Esophagus muscularis mucosa (tissue), 4 donors: ENCODE measurements at regions not wholly inside any gene's neighbourhood (a gene's known extent, or its start where the extent isn't known, plus 50 kb on each side); places are given as distances from the start of the nearest gene placed in this dataset.

ENCODE experiments used
- DNase-seq: peaks from one replicate; pipeline ENCODE4 v3.0.0-alpha.2; 2017; ENCODE audit errors: extremely low spot score
- H3K27ac ChIP-seq, 4 donors: fragments of 200-600 bp; sonication (generic); replicated peaks in 1 of 4; 1 replicate in 3 of 4; 2 replicates in 1 of 4; pipeline ENCODE4 v1.5.1; 2016 to 2019; ENCODE audit warnings: mild to moderate bottlenecking in 1 of 4
- H3K27me3 ChIP-seq, 4 donors: fragments of 200-600 bp; sonication (generic); one replicate each; pipeline versions ENCODE4 v1.5.1 to v1.6.0; 2016 to 2019
- H3K36me3 ChIP-seq, 4 donors: fragments of 200-600 bp; sonication (generic); one replicate each; pipeline ENCODE4 v1.5.1; 2016 to 2019
- H3K4me1 ChIP-seq, 4 donors: fragments of 200-600 bp; sonication (generic); one replicate each; pipeline ENCODE4 v1.5.1; 2016 to 2019
- H3K4me3 ChIP-seq, 4 donors: fragments of 200-600 bp; sonication (generic); 1 replicate in 2 of 4; 2 replicates in 2 of 4; pipeline ENCODE4 v1.5.1; 2016 to 2019; ENCODE audit warnings: mild to moderate bottlenecking in 4 of 4, moderate library complexity in 1 of 4
- H3K9me3 ChIP-seq, 4 donors: fragments of 200-600 bp; sonication (generic); 1 replicate in 3 of 4; 2 replicates in 1 of 4; pipeline ENCODE4 v1.5.1; 2016 to 2019
- EP300 ChIP-seq: sonication (generic); formaldehyde crosslinking; IDR thresholded peaks from one replicate; pipeline ENCODE4 v1.6.1; 2017; ENCODE audit warnings: antibody characterized with exemption
- POLR2A ChIP-seq: fragments of 450-650 bp; IDR thresholded peaks from one replicate; pipeline ENCODE4 v1.6.1; 2017; ENCODE audit warnings: antibody characterized with exemption, moderate library complexity, mild to moderate bottlenecking, low read depth
- POLR2AphosphoS5 ChIP-seq, 2 donors: sonication (generic); formaldehyde crosslinking; IDR thresholded peaks; one replicate each; pipeline ENCODE4 v1.6.1; 2017; ENCODE audit warnings: antibody characterized with exemption in 2 of 2
- WGBS: methylation state at CpG from one replicate; pipeline ENCODE4 v1.1.5; 2018; 5-methylcytosine and 5-hydroxymethylcytosine counted together
- intact Hi-C: fragments of 100-400 bp; cut with DNase I; formaldehyde crosslinking; loops from one replicate; pipeline ENCODE4 v1.15.1; 2023
- TF ChIP-seq, protein P1 (sequence below), 3 experiments: fragments of 200-600 bp in 2 of 3; fragments of 450-650 bp in 1 of 3; sonication (generic) in 2 of 3; IDR thresholded peaks; one replicate each; pipeline ENCODE4 v1.5.1; 2017 to 2019; ENCODE audit warnings: antibody characterized with exemption in 3 of 3, mild to moderate bottlenecking in 2 of 3, moderate library complexity in 1 of 3

DNA sequence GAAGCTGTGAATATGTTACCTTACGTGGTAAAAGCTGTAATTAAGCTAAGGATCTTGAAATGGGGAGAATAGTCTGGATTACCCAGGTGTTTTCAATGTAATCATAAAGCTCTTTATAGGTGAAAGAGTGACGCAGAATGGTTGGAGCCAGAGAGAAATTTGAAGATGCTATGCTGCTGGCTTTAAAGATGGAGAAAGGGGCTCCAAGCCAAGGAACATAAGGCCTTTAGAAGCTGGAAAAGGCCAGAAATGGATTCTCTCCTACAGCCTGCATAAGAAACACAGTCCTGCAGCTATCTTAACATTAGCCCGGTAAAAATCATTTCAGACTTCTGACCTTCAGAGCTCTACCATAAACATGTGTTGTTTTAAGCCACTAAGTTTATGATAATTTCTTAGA, 243.3 kb upstream of the VLDLR start:
- Histone ChIP-seq H3K9me3 (peaks cover 0 to 10% (median 0%) of the 10 kb centered on the region in 4 donors), H3K27me3 (no peaks in the 10 kb centered on the region), H3K27ac (no peak overlapping the region), H3K36me3 (no peaks in the 10 kb centered on the region), H3K4me3 (no peak overlapping the region), H3K4me1 (no peaks in the 10 kb centered on the region)
- TF ChIP-seq, protein P1, sequence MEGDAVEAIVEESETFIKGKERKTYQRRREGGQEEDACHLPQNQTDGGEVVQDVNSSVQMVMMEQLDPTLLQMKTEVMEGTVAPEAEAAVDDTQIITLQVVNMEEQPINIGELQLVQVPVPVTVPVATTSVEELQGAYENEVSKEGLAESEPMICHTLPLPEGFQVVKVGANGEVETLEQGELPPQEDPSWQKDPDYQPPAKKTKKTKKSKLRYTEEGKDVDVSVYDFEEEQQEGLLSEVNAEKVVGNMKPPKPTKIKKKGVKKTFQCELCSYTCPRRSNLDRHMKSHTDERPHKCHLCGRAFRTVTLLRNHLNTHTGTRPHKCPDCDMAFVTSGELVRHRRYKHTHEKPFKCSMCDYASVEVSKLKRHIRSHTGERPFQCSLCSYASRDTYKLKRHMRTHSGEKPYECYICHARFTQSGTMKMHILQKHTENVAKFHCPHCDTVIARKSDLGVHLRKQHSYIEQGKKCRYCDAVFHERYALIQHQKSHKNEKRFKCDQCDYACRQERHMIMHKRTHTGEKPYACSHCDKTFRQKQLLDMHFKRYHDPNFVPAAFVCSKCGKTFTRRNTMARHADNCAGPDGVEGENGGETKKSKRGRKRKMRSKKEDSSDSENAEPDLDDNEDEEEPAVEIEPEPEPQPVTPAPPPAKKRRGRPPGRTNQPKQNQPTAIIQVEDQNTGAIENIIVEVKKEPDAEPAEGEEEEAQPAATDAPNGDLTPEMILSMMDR (IDR thresholded peaks at IDR 0.05) = no peak
- TF ChIP-seq POLR2A (no peak), EP300 (no peak), POLR2AphosphoS5 (IDR thresholded peaks at IDR 0.05) (no peak)
- intact Hi-C loops = no loop called here
- WGBS = 84% methylated on average over 3 of the region's 3 CpGs
- no peak for DNase-seq

DNA sequence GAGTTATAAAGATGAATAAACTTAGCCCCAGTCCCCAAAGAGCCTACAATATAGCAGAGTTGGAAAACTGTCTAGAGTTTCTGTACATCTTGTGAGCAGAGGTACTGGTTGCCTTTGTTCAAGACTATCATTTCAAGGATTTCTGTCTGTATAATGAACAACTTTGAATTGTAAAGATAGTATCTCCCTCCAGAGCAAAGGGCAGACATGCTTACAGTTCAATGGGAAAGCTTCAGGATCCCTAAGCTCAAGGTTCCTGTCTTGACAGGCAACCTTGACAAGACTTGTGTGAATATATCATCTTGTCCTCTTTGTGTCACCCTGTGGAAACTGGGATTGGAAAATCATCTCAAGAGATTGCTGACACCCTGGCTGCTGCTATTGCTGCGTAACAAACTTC, 242.8 kb upstream of the VLDLR start:
- Histone ChIP-seq H3K27me3 (no peaks in the 10 kb centered on the region), H3K4me3 (no peak overlapping the region), H3K9me3 (peaks cover 0 to 5% (median 0%) of the 10 kb centered on the region in 4 donors), H3K4me1 (no peaks in the 10 kb centered on the region), H3K36me3 (no peaks in the 10 kb centered on the region), H3K27ac (no peak overlapping the region)
- no peak for TF ChIP-seq POLR2A
- no peak for TF ChIP-seq POLR2AphosphoS5 (IDR thresholded peaks at IDR 0.05)
- TF ChIP-seq, protein P1 (IDR thresholded peaks at IDR 0.05) = no peak
- TF ChIP-seq EP300 = no peak
- 90% methylated on average over 1 of the region's 1 CpG for WGBS
- DNase-seq = no peak
- intact Hi-C loops = no loop called here

DNA sequence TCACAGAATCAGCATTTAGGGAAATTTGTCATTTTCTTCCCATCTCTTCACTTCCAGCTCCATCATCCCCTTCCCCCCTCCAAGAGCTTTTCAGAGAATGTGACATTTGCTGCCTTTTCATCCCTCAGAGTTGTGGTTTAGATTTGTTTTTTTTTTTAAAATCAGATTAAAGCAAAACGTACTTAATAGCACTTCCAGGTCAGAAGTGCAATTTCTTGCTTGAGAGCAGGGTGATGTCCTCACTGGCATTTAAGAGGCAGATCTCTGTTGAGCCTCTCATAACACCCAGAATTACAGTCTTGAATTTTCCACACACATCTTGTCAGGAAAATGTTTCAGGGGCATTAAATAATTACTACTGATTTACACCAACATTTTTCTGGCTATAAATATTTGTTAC, 236.8 kb upstream of the VLDLR start:
- no peak for TF ChIP-seq POLR2AphosphoS5 (IDR thresholded peaks at IDR 0.05)
- TF ChIP-seq, protein P1 (IDR thresholded peaks at IDR 0.05) = no peak
- no peak for TF ChIP-seq POLR2A
- no peak for TF ChIP-seq EP300
- Histone ChIP-seq H3K4me3 (no peak overlapping the region), H3K4me1 (no peaks in the 10 kb centered on the region), H3K27ac (no peak overlapping the region), H3K36me3 (no peaks in the 10 kb centered on the region), H3K27me3 (no peaks in the 10 kb centered on the region), H3K9me3 (no peaks in the 10 kb centered on the region)
- 5% methylated on average over 1 of the region's 1 CpG for WGBS
- intact Hi-C loops = no loop called here
- no peak for DNase-seq

DNA sequence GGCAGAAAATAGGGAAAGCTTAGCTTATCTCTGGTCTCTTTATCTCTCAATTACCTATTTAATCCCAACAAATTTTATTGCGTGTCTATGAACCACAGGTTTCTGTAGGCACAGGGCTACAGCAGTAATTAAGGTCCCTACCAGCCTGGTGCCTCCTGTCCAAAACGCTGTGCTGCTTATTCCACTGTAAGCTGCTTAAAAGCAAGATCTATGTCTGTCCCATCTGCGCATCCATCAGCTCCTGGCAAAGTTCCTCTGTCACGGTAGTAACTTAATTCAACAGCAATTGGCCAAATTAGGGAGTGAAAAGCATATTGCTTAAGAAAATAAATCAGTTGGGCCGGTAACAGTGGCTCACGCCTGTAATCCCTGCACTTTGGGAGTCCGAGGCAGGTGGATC, 235.8 kb upstream of the VLDLR start:
- DNase-seq = no peak
- 65% methylated on average over 7 of the region's 7 CpGs for WGBS
- intact Hi-C loops = no loop called here
- Histone ChIP-seq H3K4me1 (no peaks in the 10 kb centered on the region), H3K4me3 (no peak overlapping the region), H3K27me3 (no peaks in the 10 kb centered on the region), H3K9me3 (no peaks in the 10 kb centered on the region), H3K27ac (no peak overlapping the region), H3K36me3 (no peaks in the 10 kb centered on the region)
- TF ChIP-seq EP300 (no peak), POLR2A (no peak), POLR2AphosphoS5 (IDR thresholded peaks at IDR 0.05) (no peak)
- TF ChIP-seq, protein P1 (IDR thresholded peaks at IDR 0.05) = no peak

DNA sequence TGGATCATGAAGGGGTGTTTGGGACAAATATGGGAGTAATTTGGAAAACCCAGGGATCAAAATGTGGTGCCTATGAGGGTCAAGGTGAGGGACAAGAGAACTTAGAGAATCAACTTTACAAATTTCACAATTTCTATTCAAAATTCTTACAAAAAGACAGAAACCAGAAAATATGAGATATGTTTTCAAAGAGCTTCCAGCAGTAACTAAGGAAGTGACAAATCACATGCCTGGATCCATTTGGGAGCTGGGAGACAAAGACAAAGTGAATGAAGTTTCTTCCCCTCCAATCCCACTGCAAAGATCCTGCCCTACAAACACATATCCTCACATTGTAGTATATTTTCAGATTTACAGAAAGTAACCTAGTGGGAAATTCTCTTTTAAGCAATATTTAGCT, 235.0 kb upstream of the VLDLR start:
- Histone ChIP-seq H3K4me3 (no peak overlapping the region), H3K36me3 (no peaks in the 10 kb centered on the region), H3K9me3 (no peaks in the 10 kb centered on the region), H3K4me1 (no peaks in the 10 kb centered on the region), H3K27me3 (no peaks in the 10 kb centered on the region), H3K27ac (no peak overlapping the region)
- intact Hi-C loops = no loop called here
- DNase-seq = no peak
- no peak for TF ChIP-seq POLR2A
- no peak for TF ChIP-seq EP300
- TF ChIP-seq, protein P1 (IDR thresholded peaks at IDR 0.05) = no peak
- TF ChIP-seq POLR2AphosphoS5 (IDR thresholded peaks at IDR 0.05) = no peak
